NCI-H1105 (cell line): ENCODE measurements at regions not wholly inside any gene's neighbourhood (a gene's known extent, or its start where the extent isn't known, plus 50 kb on each side); places are given as distances from the start of the nearest gene placed in this dataset.
"Not testable (repeated sequence)": the region's sequence is repeated elsewhere in the genome, so short reads cannot be mapped to it uniquely, and the experiment has no call there.

Source experiments
- DNase-seq: peaks from one replicate; lab custom pipeline; 2025; lab: John Stamatoyannopoulos, UW

GRCh38 chr17:56690441-56691291 is 97.2 kb downstream of the NOG start:
- DNase-seq = no peak

GRCh38 chr17:56694825-56695224 is 101.3 kb downstream of the NOG start:
- no peak for DNase-seq

DNA sequence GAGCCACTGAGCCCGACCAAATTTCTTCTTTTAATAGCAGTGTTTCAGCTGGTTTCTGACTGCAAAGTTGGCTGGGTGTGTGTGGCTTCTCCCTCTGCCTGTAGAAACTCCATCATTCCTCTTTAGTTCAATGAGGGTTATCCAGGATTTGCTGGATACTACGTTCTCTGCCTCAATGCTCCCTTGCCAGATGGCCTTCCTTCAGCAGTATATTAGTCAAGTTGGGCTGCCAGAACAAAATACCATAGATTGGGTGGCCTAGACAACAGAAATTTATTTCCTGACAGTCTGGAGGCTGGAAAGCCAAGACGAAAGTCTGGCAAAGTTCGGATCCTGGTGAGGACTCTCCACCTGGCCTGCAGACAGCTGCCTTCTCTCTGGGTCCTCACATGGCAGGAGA is 103.7 kb downstream of the NOG start:
- no peak for DNase-seq

DNA sequence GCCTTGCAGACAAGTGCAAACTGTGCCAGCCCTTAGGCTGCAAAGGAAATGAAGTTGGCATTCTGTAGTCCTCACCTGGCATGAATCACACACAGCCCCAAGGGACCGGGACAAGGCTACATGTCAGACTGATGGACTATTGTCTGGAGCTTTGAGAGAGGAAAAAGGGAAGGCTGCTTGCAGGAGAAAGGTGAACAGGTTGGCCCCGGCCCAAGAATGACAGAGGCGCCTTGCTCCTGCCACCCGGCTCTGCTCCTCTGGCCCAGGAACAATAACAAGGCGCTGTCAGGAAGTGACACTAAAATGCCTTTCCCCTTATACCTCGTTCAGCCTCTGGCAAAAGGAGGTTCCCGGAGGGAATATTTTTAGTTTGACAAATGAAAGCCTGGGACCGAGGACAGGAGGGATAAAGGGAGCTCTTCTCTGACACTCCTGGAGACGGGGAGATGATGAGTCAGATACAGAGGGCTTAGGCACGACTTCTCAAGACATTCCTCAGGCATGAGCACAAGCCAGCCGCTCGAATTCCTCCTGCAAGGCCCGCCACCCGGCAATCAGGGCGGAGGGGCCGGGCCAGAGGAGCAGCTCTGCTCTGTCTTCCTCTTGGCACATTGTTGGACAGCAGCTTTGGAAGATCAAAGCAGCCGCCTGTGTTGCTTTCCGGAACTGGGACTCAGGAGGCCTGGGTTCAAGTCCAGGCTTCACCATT is 105.8 kb downstream of the NOG start:
- DNase-seq = no peak

GRCh38 chr17:56700919-56701420 is 107.5 kb downstream of the NOG start:
- DNase-seq = no peak

DNA sequence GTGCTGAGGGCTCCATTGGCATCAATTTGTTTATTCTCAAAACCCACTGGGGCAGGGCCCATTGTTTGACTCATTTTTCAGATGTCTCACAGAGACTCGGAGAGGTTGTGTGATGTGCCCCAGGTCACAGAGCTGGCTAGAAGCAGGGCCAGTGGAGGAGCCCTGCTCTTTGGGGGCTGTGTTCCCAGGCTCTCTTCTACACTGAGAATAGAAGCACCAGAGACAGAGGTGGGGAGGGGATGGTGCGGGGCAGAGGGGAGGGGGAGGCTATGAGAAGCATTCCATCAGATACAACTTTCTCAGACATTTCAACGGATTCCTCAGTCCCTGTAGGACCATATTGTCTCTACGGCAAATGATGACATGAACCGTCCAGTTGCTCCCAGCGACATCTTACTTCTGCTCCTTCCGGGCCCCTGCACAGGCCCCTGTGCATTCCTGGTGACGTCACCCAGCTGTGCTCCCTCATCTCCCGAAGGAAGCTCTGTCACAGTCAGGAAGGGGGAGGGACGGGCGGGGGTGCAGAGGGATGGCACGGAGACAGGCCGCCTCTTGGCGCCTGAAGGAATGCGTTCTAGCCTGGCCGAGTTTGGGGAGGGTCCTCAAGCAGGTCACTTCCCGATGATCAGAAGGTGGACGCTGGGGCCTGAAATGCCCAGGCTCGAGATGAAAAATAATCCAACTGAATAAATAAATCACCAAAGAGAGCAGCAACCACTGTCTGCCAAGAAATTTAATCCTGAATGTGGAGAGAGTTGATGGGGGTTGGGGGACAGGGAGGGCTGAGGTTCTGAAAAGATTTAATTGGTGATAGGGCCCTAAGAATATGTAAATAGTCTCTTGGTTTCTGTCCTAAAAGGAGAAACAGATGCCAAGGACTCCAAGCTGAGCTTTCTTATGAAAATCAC is 114.1 kb downstream of the NOG start:
- no peak for DNase-seq

DNA sequence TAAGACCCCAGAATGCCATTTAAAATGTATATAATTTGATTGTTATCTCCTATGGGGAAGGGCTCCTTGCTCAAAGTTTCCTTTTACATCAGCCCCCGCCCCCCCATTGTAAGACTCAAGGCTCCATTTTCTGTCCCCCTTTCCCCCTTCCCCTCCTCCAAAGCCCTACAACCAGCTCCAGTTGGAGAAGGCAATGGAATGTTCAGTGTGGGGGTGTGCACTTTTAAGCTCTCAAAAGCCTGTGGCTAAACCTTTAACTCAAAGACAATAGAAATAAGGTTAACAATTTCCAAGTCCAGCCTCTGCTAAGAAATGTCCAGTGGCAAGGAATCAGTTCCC is 114.7 kb downstream of the NOG start:
- no peak for DNase-seq

DNA sequence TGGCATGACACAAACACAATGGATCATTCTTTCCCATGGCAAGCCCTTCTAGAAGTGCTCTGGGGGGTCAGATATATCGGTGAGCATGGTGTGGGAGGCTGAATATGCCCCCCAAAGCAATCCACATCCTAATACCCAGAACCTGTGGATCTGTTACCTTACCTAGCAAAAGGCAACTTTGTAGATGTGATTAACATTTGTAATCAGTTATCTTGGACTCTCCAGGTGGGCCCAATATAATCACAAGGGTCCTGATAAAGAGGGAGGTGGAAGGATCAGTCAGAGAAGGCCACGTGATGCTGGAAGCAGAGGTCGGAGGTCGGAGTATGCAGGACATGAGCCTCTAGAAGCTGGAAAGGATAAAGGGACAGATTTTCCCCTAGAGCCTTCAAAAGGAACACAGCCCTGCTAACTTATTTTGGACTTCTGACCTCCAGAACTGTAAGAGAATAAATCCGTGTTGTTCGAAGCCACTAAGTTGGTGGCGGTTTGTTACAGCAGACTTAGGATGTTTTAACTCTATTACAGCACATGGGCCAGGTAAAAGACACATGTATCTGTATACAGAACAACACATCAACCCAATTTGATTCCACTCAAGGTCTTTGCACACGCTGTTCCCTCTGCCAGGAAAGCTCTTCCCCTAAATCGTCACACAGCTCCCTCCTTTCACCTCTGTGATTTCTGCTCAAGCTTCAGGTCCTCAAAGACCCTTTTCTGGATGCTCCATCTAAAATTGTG is 115.3 kb downstream of the NOG start:
- DNase-seq = no peak

GRCh38 chr17:56710986-56711385 is 117.5 kb downstream of the NOG start:
- no peak for DNase-seq

- DNase-seq = peak; percentile 47
Observed at GRCh38 chr17:56715613-56716357, 117.9 kb downstream of the C17orf67 start.

DNA sequence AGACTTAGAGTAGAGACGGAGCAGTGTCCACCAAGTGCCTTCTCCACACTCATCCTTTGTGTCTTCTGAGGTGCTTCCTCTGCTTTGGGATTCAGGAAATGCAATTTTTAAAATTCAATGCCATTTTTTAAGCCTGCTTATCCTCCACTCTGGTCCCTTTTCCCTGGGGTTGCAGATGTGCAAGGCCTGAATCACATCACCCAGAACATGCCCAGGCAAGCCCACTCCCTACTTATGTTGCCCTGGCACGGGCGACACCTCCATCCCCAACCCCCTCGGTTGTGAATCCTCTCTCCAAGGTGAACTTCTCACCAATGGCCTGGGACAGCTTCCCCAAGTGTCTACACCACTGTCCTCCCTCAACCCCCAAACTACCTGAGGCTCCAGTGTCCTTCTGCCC is 116.2 kb downstream of the C17orf67 start:
- no peak for DNase-seq

DNA sequence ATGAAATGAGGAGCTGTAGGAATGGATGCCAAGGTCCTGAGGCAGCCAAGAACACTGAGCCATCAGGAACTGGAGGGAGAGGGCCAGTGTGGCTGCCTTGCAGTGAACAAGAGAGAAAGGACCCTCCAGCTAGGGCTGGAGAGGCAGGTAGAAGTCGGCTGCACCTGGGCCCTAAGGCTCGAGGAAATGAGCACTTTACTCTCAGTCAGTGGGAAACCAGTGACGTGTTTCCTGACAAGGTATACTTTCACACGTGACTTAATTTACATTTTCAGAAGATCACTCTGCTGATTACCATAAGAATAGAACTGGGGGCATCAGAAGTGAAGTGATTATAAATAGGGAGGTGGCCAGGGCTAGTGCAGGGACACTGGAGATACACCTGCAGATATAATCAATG is 115.2 kb downstream of the C17orf67 start:
- no peak for DNase-seq

DNA sequence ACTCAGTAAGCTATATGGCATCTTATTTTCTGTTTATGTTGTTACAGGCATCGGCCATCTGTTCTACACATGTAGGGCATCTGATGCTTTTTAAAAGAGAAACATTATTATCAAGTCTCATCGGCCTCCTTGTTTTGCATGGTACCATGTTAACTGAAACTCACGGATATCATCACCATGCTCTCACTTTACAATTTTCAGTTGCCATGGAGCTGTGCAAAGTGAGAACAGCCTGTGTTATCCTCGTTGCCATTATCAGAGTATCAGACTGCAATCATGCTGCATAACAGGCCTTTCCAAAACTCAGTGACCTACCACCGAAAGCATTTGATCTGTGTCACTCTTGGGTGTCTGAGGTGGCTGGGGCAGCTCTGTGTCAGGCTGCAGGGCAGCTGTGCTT is 110.3 kb downstream of the C17orf67 start:
- DNase-seq = no peak

DNA sequence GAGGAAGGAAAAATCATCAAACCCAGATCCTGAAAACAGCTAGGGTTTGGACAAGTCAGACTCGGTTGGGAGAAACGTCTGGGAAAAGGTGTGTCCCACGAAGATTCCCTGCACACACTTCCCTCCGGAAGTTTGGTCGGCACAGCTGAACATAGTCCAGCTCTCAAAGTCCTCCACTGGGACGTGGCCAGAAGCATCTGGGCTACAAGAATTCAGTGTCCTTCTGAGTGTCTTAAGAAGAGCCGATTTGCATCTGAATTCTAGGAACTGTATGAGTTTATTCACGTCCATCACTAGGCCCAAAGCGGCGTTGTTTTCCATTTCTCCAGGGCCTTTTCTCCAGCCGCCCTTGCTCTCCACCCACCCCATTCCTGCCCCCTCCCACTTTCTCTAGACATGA is 109.1 kb downstream of the C17orf67 start:
- DNase-seq = no peak

DNA sequence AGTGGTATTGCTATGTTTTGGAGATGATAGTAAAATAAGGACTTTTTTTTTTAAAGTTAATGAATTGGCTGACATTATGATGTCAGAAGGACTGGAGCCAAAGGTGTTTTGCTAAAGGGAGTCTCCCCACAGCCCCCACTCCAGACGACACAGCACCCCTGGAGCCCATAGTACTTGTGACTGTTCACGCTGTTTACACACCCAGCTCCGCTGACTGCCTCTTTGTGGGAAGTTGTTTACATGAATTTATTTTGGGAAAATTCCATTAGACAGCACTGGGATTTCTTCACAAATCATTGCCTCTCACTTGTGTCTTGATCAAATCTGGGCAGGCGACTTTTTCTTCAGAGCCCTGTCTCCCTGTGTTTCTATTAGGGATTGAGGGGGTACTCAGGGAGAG is 108.6 kb downstream of the C17orf67 start:
- no peak for DNase-seq

GRCh38 chr17:56727876-56728617 is 105.7 kb downstream of the C17orf67 start:
- no peak for DNase-seq

DNA sequence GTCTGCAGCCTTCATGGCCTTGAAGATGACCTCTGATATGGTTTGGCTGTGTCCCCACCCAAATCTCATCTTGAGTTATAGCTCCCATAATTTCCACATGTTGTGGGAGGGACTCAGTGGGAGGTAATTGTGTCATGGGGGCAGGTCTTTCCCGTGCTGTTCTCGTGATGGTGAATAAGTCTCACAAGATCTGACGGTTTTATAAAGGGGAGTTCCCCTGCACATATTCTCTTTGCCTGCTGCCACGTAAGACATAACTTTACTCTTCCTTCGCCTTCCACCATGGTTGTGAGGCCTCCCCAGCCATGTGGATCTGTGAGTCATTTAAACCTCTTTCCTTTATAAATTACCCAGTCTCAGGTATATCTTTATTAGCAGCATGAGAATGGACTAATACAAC is 102.6 kb downstream of the C17orf67 start:
- not testable (repeated sequence) for DNase-seq

- no peak for DNase-seq
Observed at GRCh38 chr17:56733833-56734232, 99.9 kb downstream of the C17orf67 start.

GRCh38 chr17:56735842-56736241 is 97.9 kb downstream of the C17orf67 start:
- no peak for DNase-seq
